ENCODE measurements at regions not wholly inside any gene's neighbourhood (a gene's known extent, or its start where the extent isn't known, plus 50 kb on each side); places are given as distances from the start of the nearest gene placed in this dataset.

DNA sequence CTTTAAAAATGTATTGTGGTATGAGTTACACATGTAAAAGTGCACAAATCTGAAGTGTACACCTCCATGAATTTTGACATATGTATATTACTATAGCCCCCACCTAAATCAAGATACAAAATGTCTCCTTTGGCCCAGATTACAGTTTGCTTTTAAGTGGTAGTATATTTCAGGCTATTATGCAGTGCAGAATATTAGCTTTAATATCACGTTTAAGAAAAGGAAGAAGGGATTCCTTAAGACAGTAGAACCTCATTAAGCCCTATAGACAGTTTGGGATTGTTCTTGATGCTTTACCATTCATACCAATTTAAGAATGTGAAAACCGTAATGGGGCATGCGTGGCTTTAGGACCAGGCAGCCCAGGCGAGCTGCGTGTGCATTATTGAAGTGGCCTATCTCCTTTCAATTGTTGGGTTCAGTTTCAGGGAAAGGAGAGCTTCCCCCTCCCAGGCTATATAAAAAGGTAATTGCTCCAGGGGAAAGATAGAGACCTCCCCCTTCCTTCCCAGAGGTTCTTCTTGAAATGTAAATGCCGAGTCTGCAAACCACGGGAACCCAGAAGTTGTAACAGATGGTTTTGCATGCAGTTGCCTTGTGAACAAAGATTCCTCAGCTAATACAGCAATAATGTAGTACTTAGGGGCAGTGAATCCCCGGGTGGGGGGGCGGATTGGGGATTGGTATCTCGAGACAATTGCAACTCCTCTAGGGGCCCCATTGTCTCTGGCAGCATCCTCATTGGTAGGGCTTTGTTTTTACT is 106.1 kb downstream of the UCHL1 start:
- DNase-seq (ENCODE audit: low read depth): no peak

DNA sequence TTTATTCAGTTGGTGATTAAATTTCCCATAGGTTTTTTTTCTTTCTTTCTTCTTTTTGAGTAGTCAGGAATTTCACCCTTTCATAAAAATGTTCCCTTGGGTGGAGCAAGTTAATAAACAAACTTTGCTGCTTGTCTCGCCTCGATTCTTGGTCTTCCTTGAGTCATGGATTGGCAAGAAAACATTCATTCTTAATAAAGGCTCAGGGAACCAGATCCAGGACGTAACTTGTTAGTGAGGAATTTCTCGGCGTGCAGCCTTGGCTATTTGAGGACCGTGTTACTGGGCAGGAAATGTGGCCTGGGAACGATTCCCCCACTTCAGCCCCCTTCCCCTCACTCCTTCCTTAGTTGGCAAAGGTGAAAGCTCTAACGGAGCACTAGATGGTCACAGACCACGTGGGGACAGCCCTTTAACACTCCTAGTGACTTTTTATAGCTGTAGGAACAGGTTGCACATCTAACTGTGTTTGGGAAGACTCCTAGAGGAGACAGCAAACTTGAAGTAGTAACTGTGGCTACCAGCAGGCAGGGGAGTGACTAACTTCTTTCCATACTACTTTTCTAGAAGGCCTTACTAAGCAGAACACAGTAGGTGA is 106.8 kb downstream of the UCHL1 start:
- H3K4me3 ChIP-seq (ENCODE audit: low read depth, low read length): no peak overlapping the region
- peak; percentile 22 for DNase-seq (ENCODE audit: low read depth)
- TF ChIP-seq, protein P1, sequence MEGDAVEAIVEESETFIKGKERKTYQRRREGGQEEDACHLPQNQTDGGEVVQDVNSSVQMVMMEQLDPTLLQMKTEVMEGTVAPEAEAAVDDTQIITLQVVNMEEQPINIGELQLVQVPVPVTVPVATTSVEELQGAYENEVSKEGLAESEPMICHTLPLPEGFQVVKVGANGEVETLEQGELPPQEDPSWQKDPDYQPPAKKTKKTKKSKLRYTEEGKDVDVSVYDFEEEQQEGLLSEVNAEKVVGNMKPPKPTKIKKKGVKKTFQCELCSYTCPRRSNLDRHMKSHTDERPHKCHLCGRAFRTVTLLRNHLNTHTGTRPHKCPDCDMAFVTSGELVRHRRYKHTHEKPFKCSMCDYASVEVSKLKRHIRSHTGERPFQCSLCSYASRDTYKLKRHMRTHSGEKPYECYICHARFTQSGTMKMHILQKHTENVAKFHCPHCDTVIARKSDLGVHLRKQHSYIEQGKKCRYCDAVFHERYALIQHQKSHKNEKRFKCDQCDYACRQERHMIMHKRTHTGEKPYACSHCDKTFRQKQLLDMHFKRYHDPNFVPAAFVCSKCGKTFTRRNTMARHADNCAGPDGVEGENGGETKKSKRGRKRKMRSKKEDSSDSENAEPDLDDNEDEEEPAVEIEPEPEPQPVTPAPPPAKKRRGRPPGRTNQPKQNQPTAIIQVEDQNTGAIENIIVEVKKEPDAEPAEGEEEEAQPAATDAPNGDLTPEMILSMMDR (conservative IDR thresholded peaks at IDR 0.05; ENCODE audit: low read depth, low read length): no peak

More for the DNA sequence above, 106.1 kb downstream of the UCHL1 start:
- TF ChIP-seq, protein P1 (conservative IDR thresholded peaks at IDR 0.05; ENCODE audit: low read depth, low read length): no peak
- no peak overlapping the region for H3K4me3 ChIP-seq (ENCODE audit: low read depth, low read length)

DNA sequence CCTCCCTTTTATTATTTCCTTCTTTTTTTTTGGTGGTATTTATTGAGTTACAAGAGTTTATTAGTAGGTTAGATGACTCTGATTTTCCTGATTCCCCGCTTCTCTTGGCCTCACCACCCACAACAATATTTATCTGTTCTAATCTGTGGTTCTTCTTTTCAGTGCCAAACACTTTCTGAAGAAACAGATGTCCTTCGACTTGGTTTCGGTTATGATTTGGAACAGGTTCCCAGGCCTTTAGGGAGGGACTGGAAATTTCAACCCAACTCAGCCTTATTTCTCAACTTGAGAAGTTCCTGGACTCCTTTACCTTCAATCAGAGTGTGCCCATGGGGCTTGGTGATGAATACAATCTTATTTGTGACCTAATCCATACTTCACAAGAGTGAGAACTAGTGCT is 108.1 kb downstream of the UCHL1 start:
- no peak for DNase-seq (ENCODE audit: low read depth)
- no peak overlapping the region for H3K4me3 ChIP-seq (ENCODE audit: low read depth, low read length)
- TF ChIP-seq, protein P1 (conservative IDR thresholded peaks at IDR 0.05; ENCODE audit: low read depth, low read length): no peak

DNA sequence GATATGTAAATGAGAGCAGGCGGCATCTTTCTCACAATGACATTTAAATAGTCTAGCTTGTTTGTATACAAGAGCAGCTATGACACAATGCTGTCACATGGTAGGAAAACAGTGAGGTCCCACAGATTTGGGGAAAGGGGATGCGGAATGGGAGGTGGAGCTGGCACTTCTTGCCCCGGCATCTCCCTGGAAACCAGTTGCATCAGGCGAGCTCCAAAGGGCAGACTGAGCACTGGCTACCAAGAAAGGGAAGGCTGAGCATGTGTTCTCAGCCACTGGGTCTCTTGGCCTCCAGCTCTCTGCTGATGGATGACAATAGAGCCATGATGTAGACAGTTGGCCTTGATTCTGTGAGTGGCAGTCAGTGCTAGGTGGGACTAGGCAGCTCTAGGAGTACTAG is 109.0 kb downstream of the UCHL1 start:
- no peak for DNase-seq (ENCODE audit: low read depth)
- TF ChIP-seq, protein P1 (conservative IDR thresholded peaks at IDR 0.05; ENCODE audit: low read depth, low read length): no peak
- no peak overlapping the region for H3K4me3 ChIP-seq (ENCODE audit: low read depth, low read length)

DNA sequence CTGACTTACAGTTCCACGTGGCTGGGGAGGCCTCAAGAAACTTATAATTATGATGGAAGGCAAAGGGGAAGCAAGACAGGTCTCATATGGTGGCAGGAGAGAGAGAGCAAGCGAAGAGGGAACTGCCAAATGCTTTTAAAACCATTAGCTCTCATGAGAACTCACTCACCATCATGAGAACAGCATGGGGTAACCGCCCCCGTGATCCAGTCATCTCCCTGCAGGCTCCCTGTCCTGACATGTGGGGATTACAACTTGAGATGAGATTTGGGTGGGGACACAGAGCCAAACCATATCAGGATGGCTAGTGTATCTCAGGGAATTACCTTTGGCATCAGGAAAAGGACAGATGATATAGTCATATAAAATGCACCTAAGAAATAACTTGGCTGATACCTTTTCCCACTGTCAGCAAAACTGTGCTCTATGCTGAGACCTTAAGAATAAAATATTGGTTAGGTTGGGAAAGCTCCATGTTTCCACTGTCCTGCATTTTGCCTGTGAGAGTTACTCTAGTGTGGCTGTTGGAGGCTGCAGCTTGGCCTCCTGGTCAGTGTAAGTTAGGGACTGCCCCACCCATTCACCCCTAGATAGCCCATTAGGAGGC is 110.3 kb downstream of the UCHL1 start:
- TF ChIP-seq, protein P1 (conservative IDR thresholded peaks at IDR 0.05; ENCODE audit: low read depth, low read length): no peak
- no peak for DNase-seq (ENCODE audit: low read depth)

DNA sequence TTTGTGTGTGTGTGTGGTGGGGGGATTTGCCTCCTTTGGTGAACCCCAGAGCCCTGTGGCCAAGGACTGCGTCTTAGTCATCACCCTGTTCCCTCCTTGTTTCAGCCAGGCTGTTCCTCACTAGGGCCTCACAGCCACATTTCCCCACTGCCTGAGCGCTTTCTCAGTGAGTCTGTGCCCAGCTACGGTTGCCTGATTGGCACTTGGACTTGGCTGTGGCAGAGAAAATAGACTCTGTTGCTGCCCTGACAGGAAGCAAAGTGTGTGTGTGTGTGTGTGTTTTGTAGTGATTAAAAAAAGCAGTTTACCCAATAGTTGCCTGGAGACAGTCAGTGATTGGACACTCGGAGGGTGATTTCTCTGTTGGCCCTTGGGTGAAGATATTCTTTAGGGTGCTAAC is 113.0 kb downstream of the UCHL1 start:
- TF ChIP-seq, protein P1 (conservative IDR thresholded peaks at IDR 0.05; ENCODE audit: low read depth, low read length): no peak
- DNase-seq (ENCODE audit: low read depth): no peak
- H3K4me3 ChIP-seq (ENCODE audit: low read depth, low read length): no peak overlapping the region

More for the DNA sequence above, 110.3 kb downstream of the UCHL1 start:
- H3K4me3 ChIP-seq (ENCODE audit: low read depth, low read length): no peak overlapping the region
